ENCODE measurements at regions not wholly inside any gene's neighbourhood (a gene's known extent, or its start where the extent isn't known, plus 50 kb on each side); places are given as distances from the start of the nearest gene placed in this dataset.

- DNase-seq (ENCODE audit: low read depth): no peak
Measured at GRCh38 chr13:106796280-106797047, 228.5 kb upstream of the ARGLU1 start.

GRCh38 chr13:106795847-106796246 is 227.9 kb upstream of the ARGLU1 start:
- no peak for DNase-seq (ENCODE audit: low read depth)

- DNase-seq (ENCODE audit: low read depth): no peak
Measured at GRCh38 chr13:106794117-106794516, 226.2 kb upstream of the ARGLU1 start.

- no peak for DNase-seq (ENCODE audit: low read depth)
Measured at GRCh38 chr13:106789911-106790310, 222.0 kb upstream of the ARGLU1 start.

- no peak for DNase-seq (ENCODE audit: low read depth)
Measured at GRCh38 chr13:106786006-106786563, 218.1 kb upstream of the ARGLU1 start.

- no peak for DNase-seq (ENCODE audit: low read depth)
Measured at GRCh38 chr13:106774621-106775020, 206.7 kb upstream of the ARGLU1 start.

GRCh38 chr13:106772006-106772601 is 204.2 kb upstream of the ARGLU1 start:
- DNase-seq (ENCODE audit: low read depth): no peak

GRCh38 chr13:106768991-106769390 is 201.1 kb upstream of the ARGLU1 start:
- no peak for DNase-seq (ENCODE audit: low read depth)

GRCh38 chr13:106762708-106763107 is 194.8 kb upstream of the ARGLU1 start:
- no peak for DNase-seq (ENCODE audit: low read depth)

GRCh38 chr13:106756446-106756845 is 188.5 kb upstream of the ARGLU1 start:
- no peak for DNase-seq (ENCODE audit: low read depth)

GRCh38 chr13:106755542-106755941 is 187.6 kb upstream of the ARGLU1 start:
- no peak for DNase-seq (ENCODE audit: low read depth)

- no peak for DNase-seq (ENCODE audit: low read depth)
Measured at GRCh38 chr13:106753251-106753650, 185.3 kb upstream of the ARGLU1 start.

- no peak for DNase-seq (ENCODE audit: low read depth)
Measured at GRCh38 chr13:106752584-106753170, 184.7 kb upstream of the ARGLU1 start.

GRCh38 chr13:106748785-106749184 is 180.8 kb upstream of the ARGLU1 start:
- DNase-seq (ENCODE audit: low read depth): no peak

- no peak for DNase-seq (ENCODE audit: low read depth)
Measured at GRCh38 chr13:106744516-106744915, 176.6 kb upstream of the ARGLU1 start.

- DNase-seq (ENCODE audit: low read depth): no peak
Measured at GRCh38 chr13:106738186-106738678, 170.3 kb upstream of the ARGLU1 start.

- no peak for DNase-seq (ENCODE audit: low read depth)
Measured at GRCh38 chr13:106736941-106737340, 169.0 kb upstream of the ARGLU1 start.

- no peak for DNase-seq (ENCODE audit: low read depth)
Measured at GRCh38 chr13:106734198-106734597, 166.3 kb upstream of the ARGLU1 start.

- DNase-seq (ENCODE audit: low read depth): no peak
Measured at GRCh38 chr13:106723036-106723435, 155.1 kb upstream of the ARGLU1 start.

GRCh38 chr13:106722620-106723019 is 154.7 kb upstream of the ARGLU1 start:
- DNase-seq (ENCODE audit: low read depth): no peak

GRCh38 chr13:106721599-106721998 is 153.7 kb upstream of the ARGLU1 start:
- no peak for DNase-seq (ENCODE audit: low read depth)

- DNase-seq (ENCODE audit: low read depth): no peak
Measured at GRCh38 chr13:106714271-106714982, 146.5 kb upstream of the ARGLU1 start.
